Erythroblast (primary cell): ENCODE measurements at regions not wholly inside any gene's neighbourhood (a gene's known extent, or its start where the extent isn't known, plus 50 kb on each side); places are given as distances from the start of the nearest gene placed in this dataset.

Source experiments
- GATA1 ChIP-seq: IDR thresholded peaks from 2 replicates; pipeline ENCODE4 v1.6.1; 2011; ENCODE audit warnings: low read depth, mild to moderate bottlenecking, control low read depth, low read length, moderate library complexity
- POLR2A ChIP-seq: IDR thresholded peaks from 2 replicates; pipeline ENCODE4 v1.6.1; 2011; ENCODE audit warnings: mild to moderate bottlenecking, low read length

GRCh38 chr5:173761178-173761513 is 127.0 kb upstream of the CPEB4 start:
- TF ChIP-seq POLR2A, result no peak
- TF ChIP-seq GATA1, result no peak
